GM18907 (cell line): ENCODE measurements at regions not wholly inside any gene's neighbourhood (a gene's known extent, or its start where the extent isn't known, plus 50 kb on each side); places are given as distances from the start of the nearest gene placed in this dataset.

Experiments
- ATAC-seq: cut with Tn5 transposase; IDR thresholded peaks from one replicate; pipeline ENCODE4 v1.9.1; 2021; ENCODE audit warnings: mild to moderate bottlenecking, moderate library complexity; ENCODE audit not compliant: unreplicated experiment

- ATAC-seq: no peak
Observed at GRCh38 chr10:83346266-83346910, 792.9 kb upstream of the GHITM start.

GRCh38 chr10:83352588-83352987 lies 786.7 kb upstream of the GHITM start:
- no peak for ATAC-seq

GRCh38 chr10:83354456-83354855 lies 784.9 kb upstream of the GHITM start:
- ATAC-seq: no peak

GRCh38 chr10:83357004-83357403 lies 782.3 kb upstream of the GHITM start:
- ATAC-seq: no peak

- no peak for ATAC-seq
Observed at GRCh38 chr10:83357627-83358026, 781.7 kb upstream of the GHITM start.

GRCh38 chr10:83367036-83367435 lies 772.3 kb upstream of the GHITM start:
- ATAC-seq: no peak

- ATAC-seq: no peak
Observed at GRCh38 chr10:83371696-83372490, 767.4 kb upstream of the GHITM start.

- ATAC-seq: no peak
Observed at GRCh38 chr10:83372646-83373045, 766.7 kb upstream of the GHITM start.

- ATAC-seq: no peak
Observed at GRCh38 chr10:83373671-83374070, 765.6 kb upstream of the GHITM start.

- ATAC-seq: no peak
Observed at GRCh38 chr10:83374741-83375140, 764.6 kb upstream of the GHITM start.

- no peak for ATAC-seq
Observed at GRCh38 chr10:83375274-83375673, 764.0 kb upstream of the GHITM start.

- no peak for ATAC-seq
Observed at GRCh38 chr10:83397806-83398205, 741.5 kb upstream of the GHITM start.

- ATAC-seq: no peak
Observed at GRCh38 chr10:83410570-83410969, 728.7 kb upstream of the GHITM start.

GRCh38 chr10:83425306-83425705 lies 714.0 kb upstream of the GHITM start:
- no peak for ATAC-seq

- no peak for ATAC-seq
Observed at GRCh38 chr10:83427101-83427500, 712.2 kb upstream of the GHITM start.

GRCh38 chr10:83432261-83433045 lies 706.9 kb upstream of the GHITM start:
- ATAC-seq: no peak

GRCh38 chr10:83433705-83434104 lies 705.6 kb upstream of the GHITM start:
- no peak for ATAC-seq

- ATAC-seq: no peak
Observed at GRCh38 chr10:83448013-83448412, 691.3 kb upstream of the GHITM start.

GRCh38 chr10:83458611-83459010 lies 680.7 kb upstream of the GHITM start:
- no peak for ATAC-seq

GRCh38 chr10:83459124-83459523 lies 680.2 kb upstream of the GHITM start:
- ATAC-seq: no peak

GRCh38 chr10:83469728-83470331 lies 669.5 kb upstream of the GHITM start:
- ATAC-seq: no peak
